Epithelial cell of prostate (primary cell): ENCODE measurements at regions not wholly inside any gene's neighbourhood (a gene's known extent, or its start where the extent isn't known, plus 50 kb on each side); places are given as distances from the start of the nearest gene placed in this dataset.
"Not testable (repeated sequence)": the region's sequence is repeated elsewhere in the genome, so short reads cannot be mapped to it uniquely, and the experiment has no call there.

Experiments
- DNase-seq: peaks from one replicate; pipeline ENCODE4 v3.0.0-alpha.2; 2011; ENCODE audit warnings: low read depth, low spot score
- H3K27ac ChIP-seq: fragments of 450-650 bp; 2 replicates; pipeline ENCODE4 v1.5.1; 2017; ENCODE audit warnings: mild to moderate bottlenecking

GRCh38 chr4:123659730-123660129 is 263.1 kb downstream of the SPRY1 start:
- H3K27ac ChIP-seq = no peak overlapping the region
- no peak for DNase-seq

- DNase-seq = no peak
- H3K27ac ChIP-seq = no peak overlapping the region
Measured at GRCh38 chr4:123661080-123661737, 264.6 kb downstream of the SPRY1 start.

GRCh38 chr4:123662827-123663226 is 266.2 kb downstream of the SPRY1 start:
- no peak overlapping the region for H3K27ac ChIP-seq
- DNase-seq = no peak

- no peak for DNase-seq
- no peak overlapping the region for H3K27ac ChIP-seq
Measured at GRCh38 chr4:123666486-123666885, 269.9 kb downstream of the SPRY1 start.

- peak; percentile 68 for DNase-seq
- H3K27ac ChIP-seq = peak overlapping the region; percentile 40
Measured at GRCh38 chr4:123667496-123667895, 270.9 kb downstream of the SPRY1 start.

GRCh38 chr4:123667991-123668390 is 271.4 kb downstream of the SPRY1 start:
- no peak for DNase-seq
- peak overlapping the region; percentile 40 for H3K27ac ChIP-seq

- H3K27ac ChIP-seq = no peak overlapping the region
- no peak for DNase-seq
Measured at GRCh38 chr4:123671636-123672404, 275.2 kb downstream of the SPRY1 start.

GRCh38 chr4:123672987-123673386 is 276.4 kb downstream of the SPRY1 start:
- peak; percentile 37 for DNase-seq
- peak overlapping the region; percentile 64 for H3K27ac ChIP-seq

- DNase-seq = no peak
- H3K27ac ChIP-seq = peak overlapping the region; percentile 64
Measured at GRCh38 chr4:123673971-123674370, 277.4 kb downstream of the SPRY1 start.

GRCh38 chr4:123674762-123675465 is 278.3 kb downstream of the SPRY1 start:
- no peak overlapping the region for H3K27ac ChIP-seq
- DNase-seq = no peak

GRCh38 chr4:123675567-123675966 is 279.0 kb downstream of the SPRY1 start:
- H3K27ac ChIP-seq = no peak overlapping the region
- DNase-seq = no peak

- no peak overlapping the region for H3K27ac ChIP-seq
- no peak for DNase-seq
Measured at GRCh38 chr4:123676071-123676889, 279.7 kb downstream of the SPRY1 start.

GRCh38 chr4:123676890-123677229 is 280.3 kb downstream of the SPRY1 start:
- no peak for DNase-seq
- no peak overlapping the region for H3K27ac ChIP-seq

GRCh38 chr4:123682931-123683330 is 286.3 kb downstream of the SPRY1 start:
- no peak for DNase-seq
- H3K27ac ChIP-seq = no peak overlapping the region

- not testable (repeated sequence) for H3K27ac ChIP-seq, DNase-seq
Measured at GRCh38 chr4:123684937-123685336, 288.3 kb downstream of the SPRY1 start.

GRCh38 chr4:123695531-123695930 is 298.9 kb downstream of the SPRY1 start:
- not testable (repeated sequence) for H3K27ac ChIP-seq

GRCh38 chr4:123696687-123697086 is 300.1 kb downstream of the SPRY1 start:
- no peak for DNase-seq
- H3K27ac ChIP-seq = no peak overlapping the region

More at GRCh38 chr4:123695531-123695930, 298.9 kb downstream of the SPRY1 start:
- DNase-seq = not testable (repeated sequence)

- H3K27ac ChIP-seq = no peak overlapping the region
- no peak for DNase-seq
Measured at GRCh38 chr4:123698556-123698955, 302.0 kb downstream of the SPRY1 start.

GRCh38 chr4:123699880-123700771 is 303.5 kb downstream of the SPRY1 start:
- peak; percentile 39 for DNase-seq
- peak overlapping the region; percentile 47 for H3K27ac ChIP-seq
